ENCODE measurements at regions not wholly inside any gene's neighbourhood (a gene's known extent, or its start where the extent isn't known, plus 50 kb on each side); places are given as distances from the start of the nearest gene placed in this dataset.

DNA sequence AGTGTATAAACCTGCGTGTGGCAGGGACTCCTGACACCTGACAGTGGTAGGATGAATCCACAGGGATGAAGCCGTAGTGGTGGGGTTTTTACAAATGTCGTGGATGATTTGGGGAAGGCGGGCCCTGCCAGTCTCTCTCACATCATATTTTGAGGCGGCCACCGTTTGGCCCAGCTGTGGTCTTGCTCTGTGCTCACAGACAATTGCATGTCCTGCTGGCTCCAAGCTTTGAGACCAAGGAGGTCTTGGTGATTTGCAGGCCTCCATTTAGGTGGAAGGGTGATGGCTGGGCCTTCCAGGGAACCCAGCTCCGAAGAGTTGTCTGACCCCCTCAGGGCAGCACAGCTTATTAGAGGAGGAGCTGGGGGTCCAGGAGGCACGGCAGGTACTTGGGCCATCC lies 151.1 kb upstream of the SHH start:
- TF ChIP-seq, protein P1, sequence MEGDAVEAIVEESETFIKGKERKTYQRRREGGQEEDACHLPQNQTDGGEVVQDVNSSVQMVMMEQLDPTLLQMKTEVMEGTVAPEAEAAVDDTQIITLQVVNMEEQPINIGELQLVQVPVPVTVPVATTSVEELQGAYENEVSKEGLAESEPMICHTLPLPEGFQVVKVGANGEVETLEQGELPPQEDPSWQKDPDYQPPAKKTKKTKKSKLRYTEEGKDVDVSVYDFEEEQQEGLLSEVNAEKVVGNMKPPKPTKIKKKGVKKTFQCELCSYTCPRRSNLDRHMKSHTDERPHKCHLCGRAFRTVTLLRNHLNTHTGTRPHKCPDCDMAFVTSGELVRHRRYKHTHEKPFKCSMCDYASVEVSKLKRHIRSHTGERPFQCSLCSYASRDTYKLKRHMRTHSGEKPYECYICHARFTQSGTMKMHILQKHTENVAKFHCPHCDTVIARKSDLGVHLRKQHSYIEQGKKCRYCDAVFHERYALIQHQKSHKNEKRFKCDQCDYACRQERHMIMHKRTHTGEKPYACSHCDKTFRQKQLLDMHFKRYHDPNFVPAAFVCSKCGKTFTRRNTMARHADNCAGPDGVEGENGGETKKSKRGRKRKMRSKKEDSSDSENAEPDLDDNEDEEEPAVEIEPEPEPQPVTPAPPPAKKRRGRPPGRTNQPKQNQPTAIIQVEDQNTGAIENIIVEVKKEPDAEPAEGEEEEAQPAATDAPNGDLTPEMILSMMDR (conservative IDR thresholded peaks at IDR 0.05; ENCODE audit: low read depth, low read length): no peak
- no peak for TF ChIP-seq BHLHE40 (IDR thresholded peaks at IDR 0.05; ENCODE audit: low read depth, low read length)
- TF ChIP-seq POLR2A (IDR thresholded peaks at IDR 0.05; ENCODE audit: low read depth, low read length): no peak
- no peak for TF ChIP-seq CEBPB (IDR thresholded peaks at IDR 0.05; ENCODE audit: low read depth, low read length)
- TF ChIP-seq RFX5 (IDR thresholded peaks at IDR 0.05; ENCODE audit: low read depth, low read length): no peak
